Transverse colon (tissue), 3 donors: ENCODE measurements at regions not wholly inside any gene's neighbourhood (a gene's known extent, or its start where the extent isn't known, plus 50 kb on each side); places are given as distances from the start of the nearest gene placed in this dataset.

Source experiments
- POLR2A ChIP-seq: fragments of 450-650 bp; IDR thresholded peaks from one replicate; pipeline ENCODE4 v1.6.1; 2016; ENCODE audit warnings: antibody characterized with exemption, mild to moderate bottlenecking, moderate library complexity
- POLR2AphosphoS5 ChIP-seq, 3 donors: sonication (generic); formaldehyde crosslinking; IDR thresholded peaks; one replicate each; pipeline ENCODE4 v1.6.1; 2016; ENCODE audit warnings: antibody characterized with exemption in 3 of 3

- TF ChIP-seq POLR2AphosphoS5 (IDR thresholded peaks at IDR 0.05) (no peak), POLR2A (no peak)
These were observed 1521.3 kb downstream of the SI start for GRCh38 chr3:163556813-163557523.
